K562 (cell line): ENCODE measurements at regions not wholly inside any gene's neighbourhood (a gene's known extent, or its start where the extent isn't known, plus 50 kb on each side); places are given as distances from the start of the nearest gene placed in this dataset.

Source experiments
- ATAC-seq: fragments of 200-7000 bp; cut with Tn5 transposase; 3 replicates; pipeline ENCODE4 v1.9.1; 2020; ENCODE audit warnings: moderate library complexity
- BruUV-seq: library from RNA; stranded (reverse); fragments of 400-500 nt; replicated peaks from 2 replicates; lab custom pipeline; 2021; lab: Mats Ljungman, UMichigan
- CTCF ChIA-PET: fragments of 300-600 bp; formaldehyde crosslinking; extraction: SDS; loops from one replicate; lab custom pipeline; 2021; ENCODE audit warnings: low intra/inter-chr PET ratio; lab: Yijun Ruan, JAX
- POLR2A ChIA-PET: fragments of 300-600, 350-650 bp; sonication (Branson Sonifier 250); formaldehyde crosslinking; extraction: SDS; loops from one replicate; lab custom pipeline; 2021; ENCODE audit warnings: antibody characterized with exemption, inconsistent platforms; lab: Yijun Ruan, JAX
- DNase-seq, 4 experiments: peaks; one replicate each; pipeline versions ENCODE4 v3.0.0 to v3.0.0-alpha.2; 2011 to 2018; ENCODE audit warnings: low spot score in 3 of 4, mixed read lengths in 3 of 4; ENCODE audit errors: extremely low read depth in 1 of 4
- FAIRE-seq: peaks from 2 replicates; lab custom pipeline; 2011; peaks lifted over from hg19 to GRCh38; lab: Jason Lieb, UNC
- H2AFZ ChIP-seq: 2 replicates; pipeline ENCODE4 v1.6.0; 2011; ENCODE audit warnings: low read depth, low read length, control low read depth, inconsistent platforms
- H3K27ac ChIP-seq: fragments of 200-600 bp; 3 replicates; pipeline ENCODE4 v1.8.0; 2011; ENCODE audit warnings: low read depth, mild to moderate bottlenecking, control low read depth, inconsistent platforms, low read length, moderate library complexity, mixed read lengths; ENCODE audit errors: extremely low read depth
- H3K27me3 ChIP-seq, 2 experiments: fragments of 300-600 bp in 1 of 2; 2 replicates in 1 of 2; 3 replicates in 1 of 2; pipeline versions ENCODE4 v1.6.0 to v1.8.0; 2011; ENCODE audit warnings: inconsistent platforms in 2 of 2, low read length in 2 of 2, mild to moderate bottlenecking in 1 of 2, mixed read lengths in 1 of 2, moderate library complexity in 1 of 2; ENCODE audit not compliant: control insufficient read depth in 2 of 2, insufficient read depth in 2 of 2
- H3K36me3 ChIP-seq: fragments of 300-600 bp; 3 replicates; pipeline ENCODE4 v1.8.0; 2011; ENCODE audit warnings: mild to moderate bottlenecking, low read length, inconsistent platforms; ENCODE audit not compliant: control insufficient read depth, insufficient read depth
- H3K4me1 ChIP-seq, 2 experiments: fragments of 200-600 bp in 1 of 2; replicated peaks in 1 of 2; 2 replicates in 1 of 2; 3 replicates in 1 of 2; pipeline versions ENCODE4 v1.5.1 to v1.8.0; 2011; ENCODE audit warnings: inconsistent platforms in 2 of 2, low read length in 2 of 2, mild to moderate bottlenecking in 1 of 2, mixed read lengths in 1 of 2, moderate library complexity in 1 of 2; ENCODE audit not compliant: control insufficient read depth in 2 of 2, insufficient read depth in 2 of 2
- H3K4me2 ChIP-seq: 2 replicates; pipeline ENCODE4 v1.6.1; 2011; ENCODE audit warnings: low read length, control low read depth, inconsistent platforms, mixed read lengths; ENCODE audit not compliant: insufficient read depth
- H3K4me3 ChIP-seq: fragments of 200-600 bp; sonication (generic), shearing (Covaris generic); 2 replicates; pipeline ENCODE4 v1.5.1; 2016; ENCODE audit warnings: control low read depth, inconsistent platforms
- H3K79me2 ChIP-seq: fragments of 200-600 bp; 3 replicates; pipeline ENCODE4 v1.8.0; 2011; ENCODE audit warnings: low read length, inconsistent platforms; ENCODE audit not compliant: control insufficient read depth, insufficient read depth
- H3K9ac ChIP-seq, 2 experiments: 2 replicates each; pipeline versions ENCODE4 v1.6.0 to v1.6.1; 2011; ENCODE audit warnings: low read depth in 2 of 2, low read length in 2 of 2, control low read depth in 1 of 2, inconsistent platforms in 1 of 2, mild to moderate bottlenecking in 1 of 2, mixed read lengths in 1 of 2; ENCODE audit not compliant: insufficient read depth in 1 of 2
- H3K9me1 ChIP-seq: one replicate; pipeline ENCODE4 v1.6.0; 2011; ENCODE audit warnings: inconsistent platforms, mild to moderate bottlenecking, low read length, moderate library complexity; ENCODE audit not compliant: control insufficient read depth, insufficient read depth
- H3K9me3 ChIP-seq: replicated peaks from 2 replicates; pipeline ENCODE4 v1.5.1; 2011; ENCODE audit warnings: low read depth, low read length, inconsistent platforms; ENCODE audit not compliant: control insufficient read depth, insufficient read depth
- H4K20me1 ChIP-seq: replicated peaks from 2 replicates; pipeline ENCODE4 v1.6.1; 2011; ENCODE audit warnings: low read length, inconsistent platforms, mixed read lengths; ENCODE audit not compliant: control insufficient read depth, insufficient read depth
- AFF1 ChIP-seq, 2 experiments: fragments of 450-650 bp; IDR thresholded peaks; 2 replicates each; pipeline ENCODE4 v1.6.1; 2018; ENCODE audit warnings: mild to moderate bottlenecking in 2 of 2, low read depth in 1 of 2; ENCODE audit not compliant: partially characterized antibody in 2 of 2
- BCL6 ChIP-seq: fragments of 250-450 bp; sonication (Bioruptor Pico); IDR thresholded peaks from 2 replicates; pipeline ENCODE4 v1.4.0; 2020
- CBX8 ChIP-seq: fragments of 200-600 bp; sonication (generic); IDR thresholded peaks from 2 replicates; pipeline ENCODE4 v1.6.1; 2012; ENCODE audit warnings: borderline replicate concordance, mixed run types, low read depth, mild to moderate bottlenecking, moderate library complexity, mixed read lengths, low read length, control low read depth, inconsistent platforms; ENCODE audit not compliant: poor library complexity, severe bottlenecking; ENCODE audit errors: extremely low read depth
- CREBBP ChIP-seq: IDR thresholded peaks from one replicate; pipeline ENCODE4 v1.6.1; 2012; ENCODE audit warnings: low read depth, mild to moderate bottlenecking, control low read depth, inconsistent platforms, low read length
- ELF1 ChIP-seq: fragments of 200-800 bp; sonication (Bioruptor generic); IDR thresholded peaks from 2 replicates; pipeline ENCODE4 v1.6.1; 2016; ENCODE audit warnings: missing genetic modification characterization, missing compliant biosample characterization
- HEY1 ChIP-seq: fragments of 250-450 bp; sonication (Bioruptor Pico); IDR thresholded peaks from 2 replicates; pipeline ENCODE4 v1.5.0; 2020; ENCODE audit warnings: mild to moderate bottlenecking, moderate library complexity, borderline replicate concordance
- KAT7 ChIP-seq: sonication (generic); formaldehyde crosslinking; IDR thresholded peaks from 2 replicates; pipeline ENCODE4 v1.8.0; 2022; ENCODE audit warnings: missing genetic modification reagents, mild to moderate bottlenecking, borderline replicate concordance
- KDM2B ChIP-seq: fragments of 250-450 bp; sonication (Bioruptor Pico); IDR thresholded peaks from 2 replicates; pipeline ENCODE4 v1.8.0; 2021; ENCODE audit warnings: mild to moderate bottlenecking, moderate library complexity
- MBD2 ChIP-seq: sonication (generic); IDR thresholded peaks from 2 replicates; pipeline ENCODE4 v1.6.1; 2016; ENCODE audit warnings: low read depth, borderline replicate concordance
- NBN ChIP-seq: fragments of 450-650 bp; IDR thresholded peaks from 2 replicates; pipeline ENCODE4 v1.6.1; 2016; ENCODE audit warnings: low read depth, mild to moderate bottlenecking
- NFIX ChIP-seq: fragments of 250-450 bp; sonication (Bioruptor Pico); IDR thresholded peaks from 2 replicates; pipeline ENCODE4 v1.4.0; 2020; ENCODE audit warnings: low read depth, mild to moderate bottlenecking, moderate library complexity
- POLR2H ChIP-seq: IDR thresholded peaks from 2 replicates; pipeline ENCODE4 v1.6.1; 2016; ENCODE audit warnings: missing genetic modification characterization, low read depth, mild to moderate bottlenecking, control low read depth, missing compliant biosample characterization, moderate library complexity
- RFX7 ChIP-seq: fragments of 250-450 bp; sonication (Bioruptor Pico); IDR thresholded peaks from 2 replicates; pipeline ENCODE4 v1.5.1; 2021; ENCODE audit warnings: mild to moderate bottlenecking
- TAL1 ChIP-seq: fragments of 450-650 bp; IDR thresholded peaks from 2 replicates; pipeline ENCODE4 v1.6.1; 2016; ENCODE audit warnings: mild to moderate bottlenecking
- TFAM ChIP-seq: fragments of 250-450 bp; sonication (Bioruptor Pico); conservative IDR thresholded peaks from 2 replicates; pipeline ENCODE4 v1.5.0; 2021; ENCODE audit warnings: mild to moderate bottlenecking, moderate library complexity
- ZC3H8 ChIP-seq: fragments of 450-650 bp; IDR thresholded peaks from 2 replicates; pipeline ENCODE4 v1.6.1; 2017
- ZNF717 ChIP-seq: fragments of 250-450 bp; sonication (Bioruptor Pico); IDR thresholded peaks from 2 replicates; pipeline ENCODE4 v1.5.0; 2021
- WGBS: fragments of 100-300 bp; shearing (Covaris generic); methylation state at CpG from one replicate; pipeline ENCODE4 v1.1.6; 2016; ENCODE audit warnings: low coverage, mixed read lengths; ENCODE audit not compliant: insufficient coverage; ENCODE audit errors: missing lambda C conversion rate; 5-methylcytosine and 5-hydroxymethylcytosine counted together
- in situ Hi-C: fragments of 300-500 bp; cut with MboI; formaldehyde crosslinking; loops from 4 replicates; pipeline ENCODE4 v1.15.0; 2018; ENCODE audit warnings: inconsistent platforms, mixed read lengths
- intact Hi-C: fragments of 100-400 bp; cut with micrococcal nuclease; formaldehyde crosslinking; loops from 2 replicates; pipeline ENCODE4 v1.14.2; 2022
- TF ChIP-seq, protein P1 (sequence below): fragments of 450-650 bp; IDR thresholded peaks from 2 replicates; pipeline ENCODE4 v1.6.1; 2016; ENCODE audit warnings: low read depth, mild to moderate bottlenecking, moderate library complexity

- FAIRE-seq: no peak
- no peak for DNase-seq
- Histone ChIP-seq H3K4me1 (no peaks in the 10 kb centered on the region), H3K79me2 (no peaks in the 10 kb centered on the region), H4K20me1 (no peaks in the 10 kb centered on the region), H3K4me3 (no peak overlapping the region), H3K9ac (no peak overlapping the region), H3K27ac (no peak overlapping the region), H2AFZ (no peak overlapping the region), H3K9me3 (no peaks in the 10 kb centered on the region), H3K9me1 (no peaks in the 10 kb centered on the region), H3K4me2 (no peak overlapping the region), H3K27me3 (no peaks in the 10 kb centered on the region), H3K36me3 (no peaks in the 10 kb centered on the region)
- TF ChIP-seq RFX7 (no peak), TAL1 (no peak), AFF1 (IDR thresholded peaks at IDR 0.05; ENCODE audit: low read depth in 1 of 2, partially characterized antibody in 2 of 2) (no peak), ZC3H8 (no peak), ZNF717 (CRISPR knock-in tag) (no peak), ELF1 (tag) (no peak), CBX8 (no peak), TFAM (CRISPR knock-in tag) (no peak), HEY1 (no peak), NBN (no peak), KAT7 (no peak), KDM2B (CRISPR knock-in tag) (no peak), NFIX (CRISPR knock-in tag) (no peak), BCL6 (CRISPR knock-in tag) (no peak), MBD2 (no peak), CREBBP (no peak), POLR2H (tag) (no peak)
- TF ChIP-seq, protein P1, sequence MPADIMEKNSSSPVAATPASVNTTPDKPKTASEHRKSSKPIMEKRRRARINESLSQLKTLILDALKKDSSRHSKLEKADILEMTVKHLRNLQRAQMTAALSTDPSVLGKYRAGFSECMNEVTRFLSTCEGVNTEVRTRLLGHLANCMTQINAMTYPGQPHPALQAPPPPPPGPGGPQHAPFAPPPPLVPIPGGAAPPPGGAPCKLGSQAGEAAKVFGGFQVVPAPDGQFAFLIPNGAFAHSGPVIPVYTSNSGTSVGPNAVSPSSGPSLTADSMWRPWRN: no peak
- ATAC-seq: no peak
- ChIA-PET POLR2A (no interaction called here), CTCF (no interaction called here)
- in situ Hi-C loops (no loop called here), intact Hi-C loops (loop anchor here (10.0 kb wide), 1 partner anchor 380 kb away; no protein-coding TSS in a partner anchor)
- BruUV-seq: no TSS peak
- 0% methylated on average over 1 of the region's 1 CpG for WGBS
These were observed 115.8 kb upstream of the SEC61G start for GRCh38 chr7:54874804-54875203.
